SW 1271 (cell line): ENCODE measurements at regions not wholly inside any gene's neighbourhood (a gene's known extent, or its start where the extent isn't known, plus 50 kb on each side); places are given as distances from the start of the nearest gene placed in this dataset.

Source experiments
- DNase-seq, 2 experiments: peaks; one replicate each; lab custom pipeline; 2025; lab: John Stamatoyannopoulos, UW

- DNase-seq, result no peak
Observed at GRCh38 chr15:73803806-73804205, 50.7 kb upstream of the INSYN1 start.

- no peak for DNase-seq
Observed at GRCh38 chr15:73805504-73806089, 52.4 kb upstream of the INSYN1 start.

GRCh38 chr15:73806698-73807483 is 53.7 kb upstream of the INSYN1 start:
- no peak for DNase-seq

GRCh38 chr15:73807865-73808264 is 54.7 kb upstream of the INSYN1 start:
- DNase-seq, result no peak

DNA sequence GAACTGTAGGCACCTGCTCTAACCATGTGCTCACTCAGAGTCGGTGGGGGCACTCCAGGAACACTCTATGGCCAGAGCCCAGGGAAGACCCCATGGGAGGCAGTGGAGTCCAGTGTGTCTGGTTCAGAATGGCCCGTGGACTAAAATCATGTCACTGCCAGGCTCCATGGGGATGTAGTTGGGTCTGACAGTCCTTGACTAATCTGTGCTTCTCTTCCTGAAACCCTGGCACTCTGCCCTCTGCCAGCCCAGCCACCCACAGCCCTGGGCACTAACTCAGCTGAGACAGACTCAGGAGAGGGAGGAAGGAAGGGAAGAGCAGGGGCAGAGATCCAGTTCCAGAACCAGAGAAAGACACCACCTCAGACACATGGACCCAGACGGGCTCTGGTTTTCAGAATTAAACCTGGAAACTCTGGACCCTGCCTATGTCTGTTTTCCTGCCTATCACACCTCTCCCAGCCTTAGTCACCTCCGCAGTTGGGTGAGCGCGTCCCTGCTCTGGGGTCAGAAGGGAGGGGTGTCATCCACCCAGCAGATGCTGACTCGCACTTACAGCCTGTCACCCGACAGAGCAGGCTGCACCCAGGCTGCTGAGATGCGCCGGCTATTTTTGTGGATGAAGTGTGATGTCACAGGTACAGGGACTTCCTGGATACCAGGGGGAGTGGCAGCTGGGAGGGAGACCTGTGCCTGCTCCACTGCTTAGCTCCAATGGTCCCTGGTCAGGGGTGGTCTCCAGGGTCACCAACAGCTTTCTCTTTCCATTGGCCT is 56.8 kb upstream of the INSYN1 start:
- peak in 1 of 2 experiments; percentile 16 for DNase-seq

- no peak for DNase-seq
Observed at GRCh38 chr15:73812806-73813465, 59.8 kb upstream of the INSYN1 start.

DNA sequence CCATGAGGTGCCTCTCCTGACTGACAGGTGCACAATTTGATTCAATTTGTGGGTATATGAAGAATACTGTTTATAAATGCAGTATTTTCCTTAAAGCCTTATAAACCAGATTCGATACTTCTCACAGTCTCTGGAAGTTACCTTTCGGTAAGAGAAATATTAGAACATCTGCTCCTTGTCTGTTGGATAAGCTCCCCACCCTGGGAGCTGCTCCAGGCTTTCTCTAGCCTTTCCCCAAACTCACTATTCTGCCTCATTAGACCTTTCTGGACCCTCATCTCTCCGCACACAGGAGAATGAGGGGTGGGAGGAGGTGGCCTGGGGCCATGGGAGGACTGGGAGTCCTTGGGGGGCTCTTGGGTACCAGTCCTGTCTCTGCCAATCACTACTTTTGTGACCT is 59.8 kb upstream of the TBC1D21 start:
- DNase-seq, result no peak

DNA sequence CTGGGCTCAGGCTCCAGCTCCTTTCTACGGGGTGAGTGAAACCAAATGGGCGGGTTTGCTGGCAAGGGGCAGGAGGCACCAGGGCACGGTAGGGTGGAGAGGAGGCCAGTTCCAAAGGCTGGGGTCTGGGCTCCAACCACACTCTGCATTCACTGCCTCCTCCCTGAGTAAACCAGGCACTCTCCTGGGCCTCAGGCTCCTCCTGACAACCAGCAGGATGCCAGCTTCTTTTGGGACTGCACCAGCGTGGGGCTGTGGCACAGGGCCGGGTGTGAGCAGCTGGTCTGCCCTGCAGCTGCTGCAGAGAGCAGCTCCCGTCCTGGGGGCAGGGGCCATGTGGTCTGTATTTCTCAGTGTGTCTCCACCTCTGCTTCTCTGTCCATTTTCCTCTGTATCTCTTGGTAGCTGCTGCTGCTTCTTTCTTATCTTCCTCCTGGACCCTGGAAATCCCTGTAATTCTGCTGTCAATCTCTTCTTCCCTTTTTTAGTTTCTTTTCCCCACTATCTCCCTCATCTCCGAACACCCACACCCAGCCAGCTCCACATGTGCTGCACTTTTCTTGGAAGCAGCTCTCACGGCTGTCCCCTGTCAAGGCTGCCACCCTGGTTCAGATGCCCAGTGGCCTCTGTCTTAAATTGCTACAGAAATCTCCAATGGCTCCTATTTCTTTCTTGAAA is 54.9 kb upstream of the TBC1D21 start:
- no peak for DNase-seq

GRCh38 chr15:73821181-73821580 is 52.2 kb upstream of the TBC1D21 start:
- DNase-seq, result no peak

DNA sequence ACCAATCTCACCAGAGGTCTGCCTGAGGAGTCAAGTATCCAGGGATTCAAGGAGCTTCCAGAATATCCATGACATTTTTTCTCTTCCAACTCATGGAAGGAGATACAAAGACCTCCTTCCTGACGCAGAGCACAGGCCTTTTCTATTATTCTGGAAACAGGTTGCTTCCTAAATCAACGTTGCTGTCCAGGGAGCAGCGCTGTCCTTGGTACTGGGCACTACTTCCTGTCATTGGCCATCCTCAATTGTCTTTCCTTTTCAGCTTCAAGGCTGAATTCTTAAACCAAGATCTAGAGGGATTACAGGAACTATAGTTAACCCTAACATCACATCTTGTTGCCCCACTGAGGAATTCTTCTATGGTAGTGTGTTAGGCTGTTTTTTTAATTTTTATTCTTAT is 50.4 kb upstream of the TBC1D21 start:
- DNase-seq, result no peak
